ENCODE measurements at regions not wholly inside any gene's neighbourhood (a gene's known extent, or its start where the extent isn't known, plus 50 kb on each side); places are given as distances from the start of the nearest gene placed in this dataset.
"Not testable (repeated sequence)": the region's sequence is repeated elsewhere in the genome, so short reads cannot be mapped to it uniquely, and the experiment has no call there.

DNA sequence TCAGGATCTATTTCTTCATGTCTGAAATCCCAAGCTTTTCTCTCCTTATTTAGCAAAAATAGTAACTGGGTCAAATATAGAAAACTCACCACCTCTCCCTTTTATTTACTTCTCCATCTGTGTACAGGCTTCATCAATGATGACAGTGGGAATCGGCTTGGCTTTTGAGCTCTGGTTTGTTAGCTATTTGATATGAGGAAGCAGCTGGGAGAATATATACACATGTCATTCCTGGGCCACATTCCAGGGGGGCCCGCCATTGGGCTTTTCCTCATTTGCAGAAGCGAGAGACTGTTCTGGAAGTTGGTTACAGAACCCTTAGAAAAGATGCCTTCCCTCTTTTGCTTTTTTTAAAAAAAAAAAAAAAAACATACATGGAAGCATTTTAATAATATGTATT is 107.4 kb upstream of the F9 start:
- H3K4me2 ChIP-seq (ENCODE audit: low read length), result no peak overlapping the region
- no peak for ATAC-seq
- no peaks in the 10 kb centered on the region for H3K9me3 ChIP-seq (ENCODE audit: control insufficient read depth in 1 of 2, insufficient read depth in 1 of 2, low read depth in 1 of 2, low read length in 2 of 2)
- H3K4me3 ChIP-seq (replicated peaks in 1 of 2; ENCODE audit: low read depth in 1 of 2, low read length in 2 of 2), result no peak overlapping the region
- DNase-seq (ENCODE audit: low read depth, low spot score), result no peak
- H3K36me3 ChIP-seq (ENCODE audit: control insufficient read depth in 1 of 2, insufficient read depth in 2 of 2, low read length in 2 of 2), result no peaks in the 10 kb centered on the region
- no peaks in the 10 kb centered on the region for H3K79me2 ChIP-seq (ENCODE audit: insufficient read depth, low read length)
- no peak for TF ChIP-seq SRF (IDR thresholded peaks at IDR 0.05; ENCODE audit: low read depth)
- TF ChIP-seq, protein P1, sequence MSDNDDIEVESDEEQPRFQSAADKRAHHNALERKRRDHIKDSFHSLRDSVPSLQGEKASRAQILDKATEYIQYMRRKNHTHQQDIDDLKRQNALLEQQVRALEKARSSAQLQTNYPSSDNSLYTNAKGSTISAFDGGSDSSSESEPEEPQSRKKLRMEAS (IDR thresholded peaks at IDR 0.05), result no peak
- TF ChIP-seq ELF1 (IDR thresholded peaks at IDR 0.05; ENCODE audit: borderline replicate concordance, low read depth), result no peak
- no peak for TF ChIP-seq CBX3 (IDR thresholded peaks at IDR 0.05; ENCODE audit: low read depth)
- no peak for TF ChIP-seq EGR1 (IDR thresholded peaks at IDR 0.05; ENCODE audit: low read depth)
- TF ChIP-seq, protein P2, sequence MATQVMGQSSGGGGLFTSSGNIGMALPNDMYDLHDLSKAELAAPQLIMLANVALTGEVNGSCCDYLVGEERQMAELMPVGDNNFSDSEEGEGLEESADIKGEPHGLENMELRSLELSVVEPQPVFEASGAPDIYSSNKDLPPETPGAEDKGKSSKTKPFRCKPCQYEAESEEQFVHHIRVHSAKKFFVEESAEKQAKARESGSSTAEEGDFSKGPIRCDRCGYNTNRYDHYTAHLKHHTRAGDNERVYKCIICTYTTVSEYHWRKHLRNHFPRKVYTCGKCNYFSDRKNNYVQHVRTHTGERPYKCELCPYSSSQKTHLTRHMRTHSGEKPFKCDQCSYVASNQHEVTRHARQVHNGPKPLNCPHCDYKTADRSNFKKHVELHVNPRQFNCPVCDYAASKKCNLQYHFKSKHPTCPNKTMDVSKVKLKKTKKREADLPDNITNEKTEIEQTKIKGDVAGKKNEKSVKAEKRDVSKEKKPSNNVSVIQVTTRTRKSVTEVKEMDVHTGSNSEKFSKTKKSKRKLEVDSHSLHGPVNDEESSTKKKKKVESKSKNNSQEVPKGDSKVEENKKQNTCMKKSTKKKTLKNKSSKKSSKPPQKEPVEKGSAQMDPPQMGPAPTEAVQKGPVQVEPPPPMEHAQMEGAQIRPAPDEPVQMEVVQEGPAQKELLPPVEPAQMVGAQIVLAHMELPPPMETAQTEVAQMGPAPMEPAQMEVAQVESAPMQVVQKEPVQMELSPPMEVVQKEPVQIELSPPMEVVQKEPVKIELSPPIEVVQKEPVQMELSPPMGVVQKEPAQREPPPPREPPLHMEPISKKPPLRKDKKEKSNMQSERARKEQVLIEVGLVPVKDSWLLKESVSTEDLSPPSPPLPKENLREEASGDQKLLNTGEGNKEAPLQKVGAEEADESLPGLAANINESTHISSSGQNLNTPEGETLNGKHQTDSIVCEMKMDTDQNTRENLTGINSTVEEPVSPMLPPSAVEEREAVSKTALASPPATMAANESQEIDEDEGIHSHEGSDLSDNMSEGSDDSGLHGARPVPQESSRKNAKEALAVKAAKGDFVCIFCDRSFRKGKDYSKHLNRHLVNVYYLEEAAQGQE (IDR thresholded peaks at IDR 0.05; ENCODE audit: low read depth), result no peak
- TF ChIP-seq FOSL1 (IDR thresholded peaks at IDR 0.05; ENCODE audit: low read depth), result no peak
- TF ChIP-seq, protein P3, sequence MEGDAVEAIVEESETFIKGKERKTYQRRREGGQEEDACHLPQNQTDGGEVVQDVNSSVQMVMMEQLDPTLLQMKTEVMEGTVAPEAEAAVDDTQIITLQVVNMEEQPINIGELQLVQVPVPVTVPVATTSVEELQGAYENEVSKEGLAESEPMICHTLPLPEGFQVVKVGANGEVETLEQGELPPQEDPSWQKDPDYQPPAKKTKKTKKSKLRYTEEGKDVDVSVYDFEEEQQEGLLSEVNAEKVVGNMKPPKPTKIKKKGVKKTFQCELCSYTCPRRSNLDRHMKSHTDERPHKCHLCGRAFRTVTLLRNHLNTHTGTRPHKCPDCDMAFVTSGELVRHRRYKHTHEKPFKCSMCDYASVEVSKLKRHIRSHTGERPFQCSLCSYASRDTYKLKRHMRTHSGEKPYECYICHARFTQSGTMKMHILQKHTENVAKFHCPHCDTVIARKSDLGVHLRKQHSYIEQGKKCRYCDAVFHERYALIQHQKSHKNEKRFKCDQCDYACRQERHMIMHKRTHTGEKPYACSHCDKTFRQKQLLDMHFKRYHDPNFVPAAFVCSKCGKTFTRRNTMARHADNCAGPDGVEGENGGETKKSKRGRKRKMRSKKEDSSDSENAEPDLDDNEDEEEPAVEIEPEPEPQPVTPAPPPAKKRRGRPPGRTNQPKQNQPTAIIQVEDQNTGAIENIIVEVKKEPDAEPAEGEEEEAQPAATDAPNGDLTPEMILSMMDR (IDR thresholded peaks at IDR 0.05 in 2 of 3, conservative IDR thresholded peaks at IDR 0.05 in 1 of 3; ENCODE audit: borderline replicate concordance in 1 of 3, insufficient read depth in 1 of 3, low read depth in 2 of 3, low read length in 2 of 3), result no peak
- H3K27ac ChIP-seq (ENCODE audit: low read depth, low read length), result no peak overlapping the region
- no peak overlapping the region for H3K9ac ChIP-seq (ENCODE audit: low read length)
- ChIA-PET CTCF (no interaction called here), RAD21 (ENCODE audit: low non-redundant PET in 1 of 2, low total read pairs in 2 of 2, uncharacterized antibody in 2 of 2, unreplicated experiment in 2 of 2) (no interaction called here), POLR2A (no interaction called here)
- H3K4me1 ChIP-seq (ENCODE audit: control insufficient read depth in 1 of 2, insufficient read depth in 2 of 2, low read length in 2 of 2), result no peaks in the 10 kb centered on the region
- no peaks in the 10 kb centered on the region for H3K9me2 ChIP-seq (ENCODE audit: insufficient read depth)
- H2AFZ ChIP-seq (ENCODE audit: low read depth, low read length, poor library complexity, severe bottlenecking), result no peak overlapping the region
- intact Hi-C loops (cut with micrococcal nuclease), result no loop called here
- no TSS peak for BruUV-seq (replicated peaks)
- no peaks in the 10 kb centered on the region for H3K27me3 ChIP-seq (ENCODE audit: insufficient read depth, low read length)
- no peaks in the 10 kb centered on the region for H4K20me1 ChIP-seq (ENCODE audit: insufficient read depth)

DNA sequence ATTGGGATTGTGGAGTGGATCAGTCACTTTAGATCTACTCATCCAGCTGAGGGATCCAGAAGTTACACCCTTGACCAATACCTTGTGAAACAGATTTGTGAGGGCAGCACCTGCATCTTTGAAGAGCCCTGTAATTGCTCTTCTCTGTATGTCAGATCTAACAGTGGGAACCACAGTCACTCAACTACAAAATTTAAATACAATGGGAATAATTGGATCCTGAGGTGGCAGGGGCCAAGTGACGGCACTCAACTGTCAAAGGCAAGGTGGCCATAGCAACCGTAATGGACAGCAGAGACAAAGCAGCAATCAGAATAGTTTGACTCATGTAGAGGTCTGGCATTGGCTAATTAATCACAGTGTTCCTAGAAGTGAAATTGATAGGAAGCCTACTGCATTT is 132.3 kb upstream of the F9 start:
- H3K4me3 ChIP-seq (replicated peaks in 1 of 2; ENCODE audit: low read depth in 1 of 2, low read length in 2 of 2); H3K4me2 ChIP-seq (ENCODE audit: low read length); ATAC-seq; H3K9me2 ChIP-seq (ENCODE audit: insufficient read depth); H3K4me1 ChIP-seq (ENCODE audit: control insufficient read depth in 1 of 2, insufficient read depth in 2 of 2, low read length in 2 of 2); H2AFZ ChIP-seq (ENCODE audit: low read depth, low read length, poor library complexity, severe bottlenecking); H4K20me1 ChIP-seq (ENCODE audit: insufficient read depth); H3K27me3 ChIP-seq (ENCODE audit: insufficient read depth, low read length); POLR2A ChIA-PET; H3K9me3 ChIP-seq (ENCODE audit: control insufficient read depth in 1 of 2, insufficient read depth in 1 of 2, low read depth in 1 of 2, low read length in 2 of 2); BruUV-seq (replicated peaks); H3K9ac ChIP-seq (ENCODE audit: low read length); DNase-seq (ENCODE audit: low read depth, low spot score); H3K36me3 ChIP-seq (ENCODE audit: control insufficient read depth in 1 of 2, insufficient read depth in 2 of 2, low read length in 2 of 2); CTCF ChIA-PET; H3K27ac ChIP-seq (ENCODE audit: low read depth, low read length); RAD21 ChIA-PET (ENCODE audit: low non-redundant PET in 1 of 2, low total read pairs in 2 of 2, uncharacterized antibody in 2 of 2, unreplicated experiment in 2 of 2); intact Hi-C loops (cut with micrococcal nuclease); H3K79me2 ChIP-seq (ENCODE audit: insufficient read depth, low read length): not testable (repeated sequence)

Measured in HCT116 (cell line).